DMS153 treated with DMSO at 0.1 percent for 48 hours (cell line): ENCODE measurements at regions not wholly inside any gene's neighbourhood (a gene's known extent, or its start where the extent isn't known, plus 50 kb on each side); places are given as distances from the start of the nearest gene placed in this dataset.

Source experiments
- DNase-seq: peaks from one replicate; lab custom pipeline; 2025; ENCODE audit not compliant: unreplicated experiment; lab: John Stamatoyannopoulos, UW

DNA sequence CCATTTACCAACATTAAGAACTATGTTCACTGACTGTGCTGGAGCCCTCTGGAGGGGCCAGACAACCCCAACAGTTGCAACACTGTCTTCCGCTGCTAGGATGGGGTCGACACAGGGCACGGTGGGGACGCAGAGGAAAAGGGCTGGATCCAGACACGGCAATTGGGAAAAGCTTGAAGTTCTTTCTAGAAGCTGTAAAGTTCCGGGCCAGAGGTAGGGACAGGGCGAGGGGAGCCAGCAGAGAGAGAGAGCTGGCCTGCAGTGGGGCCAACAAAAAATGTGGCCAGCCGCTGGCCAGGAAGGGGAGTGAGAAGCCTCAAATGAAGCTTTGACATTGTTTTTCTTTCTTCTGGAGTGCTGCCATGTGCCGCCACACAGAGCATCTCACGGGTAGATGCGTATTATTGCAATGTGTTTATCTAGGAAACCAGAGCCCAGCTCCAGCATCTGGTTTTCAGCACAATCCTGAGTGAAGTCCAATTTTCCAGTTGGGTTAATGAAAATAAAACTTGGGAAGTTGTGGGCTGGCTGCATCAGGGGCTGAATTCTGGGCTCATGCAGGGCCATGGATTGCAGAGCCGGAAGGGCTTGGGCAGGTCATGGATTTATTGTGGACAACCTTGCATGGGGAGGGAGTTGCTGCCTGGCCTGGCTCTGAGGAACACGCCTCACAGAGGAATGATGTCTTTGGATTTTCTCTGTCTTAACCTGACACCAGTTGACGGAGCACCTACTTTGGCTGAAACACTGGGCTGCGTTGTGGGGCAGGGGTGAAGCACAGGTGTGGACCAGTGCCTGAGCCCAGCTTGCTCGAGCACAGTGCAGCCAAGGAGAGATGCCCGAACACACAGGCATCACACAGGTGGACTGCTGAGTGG is 67.6 kb upstream of the AMPD3 start:
- DNase-seq = no peak

DNA sequence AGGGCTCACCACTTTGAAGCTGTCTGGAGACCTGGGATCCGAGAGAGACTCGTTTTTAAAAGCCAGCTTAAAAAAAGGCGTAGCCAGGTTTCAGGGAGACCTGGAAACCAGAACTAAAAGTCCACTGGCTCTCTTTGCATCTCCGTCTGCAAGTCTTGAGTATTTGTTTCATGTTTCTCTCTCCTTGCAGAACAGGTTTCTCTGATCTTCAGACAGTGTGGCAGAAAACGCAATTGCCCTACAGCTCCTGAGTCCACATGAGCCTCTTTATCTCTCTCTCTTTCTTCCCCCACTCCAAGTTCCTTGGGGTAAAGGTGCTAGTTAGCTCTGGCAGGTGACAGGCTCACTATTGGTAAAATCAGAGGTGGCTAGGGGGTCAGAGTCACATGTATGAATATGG is 67.0 kb upstream of the AMPD3 start:
- no peak for DNase-seq

DNA sequence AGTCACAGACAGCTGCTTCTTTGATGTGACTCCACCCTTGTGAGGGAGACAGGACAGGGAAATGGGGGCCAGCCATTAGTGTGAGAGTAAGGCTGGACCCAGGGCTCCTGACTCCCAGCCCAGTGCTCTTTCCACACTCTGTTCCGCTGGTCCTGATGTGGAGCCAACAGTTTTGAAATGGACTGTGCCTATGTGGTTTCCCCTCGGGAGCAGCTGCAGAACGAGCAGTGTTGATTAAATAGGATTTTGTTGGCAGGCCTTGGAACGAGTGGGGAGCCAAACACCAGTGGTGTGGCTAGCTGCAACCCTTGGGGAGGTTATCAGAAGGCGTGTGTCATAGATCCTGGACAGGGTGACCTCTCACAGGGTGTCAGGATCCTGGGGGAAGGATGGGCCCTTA is 66.5 kb upstream of the AMPD3 start:
- DNase-seq = no peak

DNA sequence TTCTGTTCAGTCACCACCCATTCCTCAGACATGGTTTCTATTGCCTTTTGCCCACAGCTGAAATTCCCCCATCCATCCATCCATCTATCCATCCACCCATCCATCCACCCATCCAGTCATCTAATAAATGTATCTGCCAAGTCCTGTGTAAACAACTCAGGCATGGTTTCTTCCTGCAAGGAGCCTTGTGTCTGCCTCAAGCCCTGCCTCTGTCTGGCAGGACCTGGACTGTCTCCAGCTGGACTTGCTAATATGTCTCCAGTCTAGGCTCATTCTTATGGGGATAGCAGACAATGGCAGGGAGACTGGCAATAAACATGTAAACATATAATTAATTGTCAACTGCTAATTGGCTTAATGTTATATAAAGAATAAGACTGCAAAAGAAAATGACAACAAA is 64.7 kb upstream of the AMPD3 start:
- no peak for DNase-seq

DNA sequence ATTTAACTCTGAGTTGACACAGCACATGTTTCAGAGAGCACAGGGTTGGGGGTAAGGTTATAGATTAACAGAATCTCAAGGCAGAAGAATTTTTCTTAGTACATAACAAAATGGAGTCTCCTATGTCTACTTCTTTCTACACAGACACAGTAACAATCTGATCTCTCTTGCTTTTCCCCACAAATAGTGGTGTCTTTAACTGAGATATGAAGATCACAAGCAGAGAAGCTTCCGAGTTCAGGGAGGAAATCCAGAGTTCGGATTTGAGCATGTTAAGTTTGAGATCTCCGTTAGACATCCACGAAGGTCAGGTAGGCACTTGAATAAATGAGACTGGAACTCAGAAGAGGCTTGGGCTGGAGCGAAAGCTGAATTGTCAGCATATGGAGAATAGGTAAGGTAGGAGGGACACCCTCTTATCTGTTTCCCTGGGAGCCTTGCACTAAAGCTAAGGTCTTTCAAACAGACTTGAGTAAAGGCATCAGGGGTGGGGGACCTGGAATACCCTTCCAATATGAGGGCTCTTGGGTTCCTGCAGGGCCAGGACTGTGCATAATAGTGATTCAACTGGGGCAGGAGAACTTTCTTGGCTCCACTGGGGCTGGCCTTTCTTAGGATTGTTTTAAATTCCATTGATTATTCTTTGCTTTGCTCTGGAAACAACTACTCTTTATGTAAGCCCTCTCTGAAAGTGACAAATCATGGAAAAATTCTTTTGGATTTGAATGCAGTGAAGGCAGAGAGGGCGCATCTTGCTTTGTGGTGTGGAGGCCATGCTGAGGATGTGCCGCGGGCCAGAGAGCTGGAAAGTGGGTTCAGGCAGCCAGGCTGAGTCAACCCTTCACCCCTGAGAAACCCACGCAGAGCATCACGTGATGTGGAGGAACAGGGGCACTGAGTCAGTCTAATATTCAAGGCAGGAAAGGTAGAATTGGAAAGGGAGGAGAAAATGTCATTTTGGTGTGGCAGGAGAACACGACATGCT is 62.7 kb upstream of the AMPD3 start:
- DNase-seq = no peak

DNA sequence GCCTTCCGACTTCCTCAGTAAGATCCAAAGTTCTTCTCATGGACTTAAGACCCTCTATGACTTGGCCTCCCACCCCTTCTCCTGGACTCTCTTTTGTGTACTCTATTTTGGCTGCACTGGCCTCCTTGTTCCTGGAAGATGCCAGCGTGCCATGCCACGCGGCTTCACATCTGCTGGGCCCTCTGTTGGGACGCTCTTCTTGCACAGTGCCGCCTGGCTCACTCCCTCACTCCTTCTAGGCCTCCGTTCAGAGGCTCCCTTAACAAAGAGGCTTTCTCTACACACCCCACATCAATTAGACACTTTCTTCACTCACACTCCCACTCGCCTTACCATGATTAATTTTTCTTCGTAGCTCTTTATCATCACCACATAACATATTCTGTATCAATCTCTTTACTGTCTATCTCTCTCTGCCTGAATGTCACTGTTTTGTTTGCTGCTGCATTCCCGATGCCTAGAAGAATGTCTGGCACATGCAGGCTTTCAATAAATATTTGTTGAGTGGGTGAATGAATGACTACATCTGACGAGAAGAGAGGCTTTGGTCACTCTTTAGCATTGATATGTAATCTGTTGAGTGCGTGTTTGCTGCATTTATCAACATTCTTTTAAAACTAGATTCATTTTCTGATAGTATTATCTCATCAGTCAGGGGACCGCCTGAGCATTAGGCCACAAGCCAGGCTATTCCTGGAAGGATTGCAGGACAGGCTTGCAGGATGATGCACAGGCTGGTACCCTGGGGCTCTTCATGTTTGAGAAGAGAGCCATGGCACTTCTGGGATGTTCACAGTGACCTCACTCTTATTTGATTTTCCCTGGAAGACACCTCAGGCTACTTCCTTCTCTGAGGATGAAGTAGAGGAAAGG is 60.6 kb upstream of the AMPD3 start:
- DNase-seq = no peak

DNA sequence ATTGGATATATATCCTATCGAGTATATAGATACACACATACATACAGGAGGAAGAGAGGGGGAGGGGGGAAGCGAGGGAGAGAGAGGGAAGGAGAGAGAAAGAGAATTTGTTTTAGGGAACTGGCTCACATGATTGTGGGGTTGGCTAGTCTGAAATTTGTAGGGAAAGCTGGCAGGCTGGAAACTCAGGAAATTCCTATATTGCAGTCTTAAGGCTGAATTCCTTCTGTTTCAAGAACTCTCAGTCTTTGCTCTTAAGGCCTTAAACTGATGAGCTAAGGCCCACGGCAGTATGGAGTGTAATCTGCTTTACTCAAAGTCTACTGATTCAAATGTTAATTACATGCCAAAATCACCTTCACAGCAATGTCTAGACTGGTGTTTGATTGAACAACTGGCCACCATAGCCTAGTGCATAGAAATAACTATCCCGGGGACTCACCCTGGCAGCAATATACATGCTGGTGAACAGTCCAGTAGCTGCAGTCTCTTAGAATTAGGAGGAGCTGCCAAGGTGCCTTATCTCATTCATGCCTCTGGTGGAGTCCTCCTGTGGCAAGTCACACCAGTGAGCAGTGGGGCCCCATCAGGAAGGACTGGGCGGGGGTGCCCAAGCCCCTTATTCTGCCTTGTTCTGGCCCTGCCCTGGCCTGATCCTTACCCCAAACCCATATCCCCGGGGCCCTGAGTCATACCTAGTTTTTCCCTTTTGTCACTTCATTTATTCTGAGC is 59.7 kb upstream of the AMPD3 start:
- no peak for DNase-seq

DNA sequence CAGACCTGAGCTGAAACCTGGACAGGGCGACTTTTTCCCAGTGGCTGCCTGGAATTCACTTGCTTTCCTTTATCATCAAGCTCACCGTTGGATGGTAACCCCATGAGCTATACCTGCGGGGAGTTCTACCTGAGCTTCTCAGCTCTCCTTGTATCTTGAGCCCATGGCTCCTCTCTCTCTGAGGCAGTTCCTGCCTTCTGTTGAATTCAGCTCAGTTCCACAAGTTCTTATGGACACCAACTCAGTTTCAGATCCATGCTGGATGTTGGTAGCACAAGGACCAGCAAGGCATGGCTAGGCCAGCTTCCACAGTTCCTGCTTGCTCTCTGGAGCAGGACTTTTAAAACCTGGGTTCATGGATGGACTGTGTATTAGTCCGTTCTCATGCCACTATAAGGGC is 58.3 kb upstream of the AMPD3 start:
- DNase-seq = no peak

DNA sequence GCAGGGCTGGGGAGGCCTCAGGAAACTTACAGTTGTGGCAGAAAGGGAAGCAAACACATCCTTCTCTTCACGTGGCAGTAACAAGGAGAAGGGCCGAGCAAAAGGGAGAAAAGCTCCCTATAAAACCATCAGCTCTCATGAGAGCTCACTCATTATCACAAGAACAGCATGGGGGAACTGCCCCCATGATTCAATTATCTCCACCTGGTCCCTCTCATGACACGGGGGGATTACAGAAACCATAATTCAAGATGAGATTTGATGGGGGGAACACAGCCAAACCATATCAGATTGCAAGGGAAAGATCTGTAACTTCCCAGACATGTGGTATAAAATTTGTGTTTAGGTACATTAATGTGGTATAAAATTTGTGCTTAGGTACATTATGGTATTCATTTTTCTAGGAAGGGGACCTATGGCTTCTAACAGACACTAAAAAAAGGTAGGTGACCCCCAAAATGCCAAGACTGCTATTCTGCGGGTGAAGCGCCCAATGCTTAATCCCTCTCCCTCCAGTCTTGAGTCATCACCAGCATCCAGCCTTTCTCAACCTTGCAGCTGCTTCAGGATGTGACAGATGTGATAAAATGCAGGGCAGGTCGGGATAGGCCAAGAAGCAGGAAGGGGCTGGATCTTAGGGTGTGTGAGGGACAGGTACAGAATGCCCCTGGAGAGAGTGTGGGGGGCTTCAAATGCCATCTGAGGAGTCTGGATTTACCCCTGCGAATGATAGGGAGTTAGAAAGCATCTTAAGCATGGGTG is 57.7 kb upstream of the AMPD3 start:
- DNase-seq = no peak

DNA sequence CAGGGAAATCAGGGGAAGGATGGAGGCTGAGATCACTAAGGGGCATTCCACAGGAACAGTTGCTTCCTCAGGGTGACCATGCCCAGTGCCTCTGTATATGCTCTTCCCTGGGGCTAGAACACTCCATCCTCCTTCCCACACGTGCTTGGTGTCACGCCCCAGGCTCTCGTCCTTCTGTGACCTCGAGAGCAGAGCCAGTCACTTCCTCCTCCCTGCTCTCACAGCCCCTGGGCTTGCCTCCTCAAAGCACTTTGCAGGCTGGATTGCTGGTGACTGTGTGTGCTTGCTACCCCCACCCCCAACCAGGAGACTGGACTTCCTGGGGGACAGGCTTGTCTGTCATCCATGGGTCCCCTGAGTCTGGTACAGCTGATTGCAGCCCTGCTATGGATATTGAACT is 56.5 kb upstream of the AMPD3 start:
- DNase-seq = no peak

DNA sequence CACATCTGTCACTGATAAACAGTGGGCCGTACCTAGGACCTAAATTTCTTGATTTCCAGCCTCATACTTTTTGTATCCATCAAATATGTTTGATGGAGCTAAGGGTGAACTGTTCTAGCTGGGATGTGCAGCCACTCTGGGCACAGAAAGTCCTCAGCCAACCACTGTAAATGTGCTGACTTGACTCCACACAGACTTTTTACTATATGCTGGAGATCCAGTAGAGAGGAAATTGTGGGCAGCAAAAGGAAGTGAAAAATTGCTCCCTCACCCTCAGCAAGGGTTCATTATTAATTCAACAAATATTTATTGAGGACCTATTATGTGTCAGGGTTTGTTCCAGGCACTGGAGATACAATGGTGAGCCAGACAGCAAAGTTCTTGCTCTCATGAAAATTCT is 54.2 kb upstream of the AMPD3 start:
- no peak for DNase-seq

DNA sequence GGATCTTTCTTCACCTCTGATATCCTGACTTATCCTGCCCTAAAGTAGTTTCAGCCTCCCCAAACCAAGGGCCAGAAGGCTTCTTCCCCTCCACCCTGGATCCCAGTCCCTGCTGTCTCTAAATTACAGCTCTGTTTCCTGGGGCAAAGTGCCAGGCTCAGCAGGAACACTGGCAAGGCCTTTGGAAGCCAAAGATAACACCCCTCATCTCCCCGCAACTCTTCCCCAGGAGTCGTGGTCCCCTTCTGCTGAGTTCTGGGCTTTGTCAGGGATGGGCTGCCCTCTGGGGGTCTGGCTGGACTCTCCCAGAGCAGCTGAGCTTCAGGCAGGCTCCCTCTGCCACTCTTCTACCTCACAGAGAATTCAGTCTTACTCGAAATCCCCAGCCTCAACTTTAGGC is 53.8 kb upstream of the AMPD3 start:
- DNase-seq = no peak

DNA sequence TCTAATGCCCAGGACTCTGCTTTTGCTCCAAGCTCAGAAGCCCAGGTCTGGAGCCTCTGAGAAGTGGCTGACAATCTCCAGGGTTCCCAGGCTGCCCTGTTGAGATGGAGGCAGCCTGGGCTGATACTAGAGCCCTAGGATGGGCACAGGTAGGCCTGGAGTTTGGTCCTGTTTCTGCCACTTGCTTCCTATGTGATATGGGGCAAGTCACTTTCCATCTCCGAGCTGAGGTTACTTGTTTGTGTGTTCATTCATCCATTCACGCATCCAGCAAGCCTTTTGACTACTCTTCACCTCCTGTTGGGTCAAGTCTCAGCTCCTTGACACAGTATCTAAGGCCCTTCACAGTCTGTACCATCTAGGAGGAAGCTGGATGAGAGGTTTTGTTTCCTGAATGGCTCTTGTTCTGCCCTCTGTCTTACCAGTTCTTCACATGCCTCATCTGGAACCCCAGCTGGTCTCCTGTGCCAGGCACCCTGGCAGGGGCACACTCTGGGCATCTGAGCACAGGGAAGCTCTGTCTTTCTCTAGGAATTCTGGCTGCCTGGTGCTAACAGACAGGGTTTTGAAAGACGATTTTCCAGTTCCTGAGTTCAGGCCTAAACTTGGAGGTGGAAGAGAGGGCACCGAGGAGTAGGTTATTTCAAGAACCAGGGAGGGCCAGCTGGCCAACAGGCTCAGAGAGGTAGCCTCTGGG is 53.2 kb upstream of the AMPD3 start:
- DNase-seq = no peak
